Fibroblast of lung (primary cell): ENCODE measurements at regions not wholly inside any gene's neighbourhood (a gene's known extent, or its start where the extent isn't known, plus 50 kb on each side); places are given as distances from the start of the nearest gene placed in this dataset.

ENCODE experiments used
- CTCF ChIP-seq, 2 donors: IDR thresholded peaks in 1 of 2; conservative IDR thresholded peaks in 1 of 2; 1 replicate in 1 of 2; 2 replicates in 1 of 2; pipeline ENCODE4 v1.5.1; 2011 to 2012; ENCODE audit warnings: low read length in 2 of 2, control low read depth in 1 of 2, inconsistent platforms in 1 of 2, low read depth in 1 of 2, mild to moderate bottlenecking in 1 of 2
- EZH2 ChIP-seq: IDR thresholded peaks from 2 replicates; pipeline ENCODE4 v1.5.1; 2012; ENCODE audit warnings: low read length, control low read depth, mild to moderate bottlenecking; ENCODE audit errors: missing control alignments

- TF ChIP-seq CTCF (conservative IDR thresholded peaks at IDR 0.05 in 1 of 2, IDR thresholded peaks at IDR 0.05 in 1 of 2; ENCODE audit: low read depth in 1 of 2, low read length in 2 of 2), result no peak
- no peak for TF ChIP-seq EZH2
Measured at GRCh38 chr5:7014611-7015010, 301.4 kb downstream of the TENT4A start.
